GM12875 (cell line): ENCODE measurements at regions not wholly inside any gene's neighbourhood (a gene's known extent, or its start where the extent isn't known, plus 50 kb on each side); places are given as distances from the start of the nearest gene placed in this dataset.

Experiments used
- H3K4me3 ChIP-seq: one replicate; pipeline ENCODE4 v1.5.1; 2011; ENCODE audit warnings: low read depth, low read length, control low read depth
- CTCF ChIP-seq: IDR thresholded peaks from 2 replicates; pipeline ENCODE4 v1.5.1; 2011; ENCODE audit warnings: low read depth, mild to moderate bottlenecking, control low read depth, inconsistent platforms, low read length, moderate library complexity, borderline replicate concordance; ENCODE audit not compliant: insufficient read depth

GRCh38 chr6:132202574-132202973 is 198.7 kb downstream of the MOXD1 start:
- no peak for TF ChIP-seq CTCF
- H3K4me3 ChIP-seq, result no peak overlapping the region

GRCh38 chr6:132199343-132199742 is 201.9 kb downstream of the MOXD1 start:
- no peak overlapping the region for H3K4me3 ChIP-seq
- TF ChIP-seq CTCF, result no peak

GRCh38 chr6:132198896-132199295 is 202.4 kb downstream of the MOXD1 start:
- H3K4me3 ChIP-seq, result no peak overlapping the region
- TF ChIP-seq CTCF, result no peak

GRCh38 chr6:132198040-132198439 is 203.2 kb downstream of the MOXD1 start:
- no peak for TF ChIP-seq CTCF
- H3K4me3 ChIP-seq, result no peak overlapping the region

- no peak for TF ChIP-seq CTCF
- no peak overlapping the region for H3K4me3 ChIP-seq
Measured at GRCh38 chr6:132194529-132194928, 206.7 kb downstream of the MOXD1 start.

GRCh38 chr6:132192631-132193030 is 208.6 kb downstream of the MOXD1 start:
- H3K4me3 ChIP-seq, result no peak overlapping the region
- TF ChIP-seq CTCF, result no peak

- no peak overlapping the region for H3K4me3 ChIP-seq
- TF ChIP-seq CTCF, result no peak
Measured at GRCh38 chr6:132190815-132191175, 210.5 kb downstream of the MOXD1 start.
